ENCODE measurements at regions not wholly inside any gene's neighbourhood (a gene's known extent, or its start where the extent isn't known, plus 50 kb on each side); places are given as distances from the start of the nearest gene placed in this dataset.

DNA sequence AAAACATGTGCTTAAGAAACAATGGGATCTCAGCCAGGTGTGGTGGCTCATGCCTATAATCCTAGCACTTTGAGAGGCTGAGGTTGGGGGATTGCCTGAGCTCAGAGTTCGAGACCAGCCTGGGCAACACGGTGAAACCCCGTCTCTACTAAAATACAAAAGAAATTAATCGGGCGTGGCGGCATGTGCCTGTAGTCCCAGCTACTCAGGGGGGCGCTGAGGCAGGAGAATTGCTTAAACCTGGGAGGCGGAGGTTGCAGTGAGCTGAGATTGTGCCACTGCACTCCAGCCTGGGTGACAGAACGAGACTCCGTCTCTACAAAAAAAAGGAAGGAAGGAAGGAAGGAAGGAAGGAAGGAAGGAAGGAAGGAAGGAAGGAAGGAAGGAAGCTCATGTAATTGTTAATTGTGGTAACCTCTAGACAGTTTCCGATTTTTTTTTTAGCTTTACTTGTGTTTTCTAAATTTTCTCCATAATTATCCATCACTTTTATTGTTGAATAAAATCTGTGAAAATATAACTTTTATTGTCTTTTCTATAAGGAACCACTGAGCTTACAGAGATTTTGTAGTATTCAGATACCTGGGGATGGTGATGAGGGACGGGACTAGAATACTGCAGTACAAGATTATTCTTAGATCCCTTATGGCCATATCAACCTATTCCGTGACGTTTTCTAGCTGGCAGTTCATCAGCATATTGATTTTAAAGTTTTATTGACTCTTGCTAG, 506.9 kb downstream of the NR2F2 start:
- TF ChIP-seq, protein P1, sequence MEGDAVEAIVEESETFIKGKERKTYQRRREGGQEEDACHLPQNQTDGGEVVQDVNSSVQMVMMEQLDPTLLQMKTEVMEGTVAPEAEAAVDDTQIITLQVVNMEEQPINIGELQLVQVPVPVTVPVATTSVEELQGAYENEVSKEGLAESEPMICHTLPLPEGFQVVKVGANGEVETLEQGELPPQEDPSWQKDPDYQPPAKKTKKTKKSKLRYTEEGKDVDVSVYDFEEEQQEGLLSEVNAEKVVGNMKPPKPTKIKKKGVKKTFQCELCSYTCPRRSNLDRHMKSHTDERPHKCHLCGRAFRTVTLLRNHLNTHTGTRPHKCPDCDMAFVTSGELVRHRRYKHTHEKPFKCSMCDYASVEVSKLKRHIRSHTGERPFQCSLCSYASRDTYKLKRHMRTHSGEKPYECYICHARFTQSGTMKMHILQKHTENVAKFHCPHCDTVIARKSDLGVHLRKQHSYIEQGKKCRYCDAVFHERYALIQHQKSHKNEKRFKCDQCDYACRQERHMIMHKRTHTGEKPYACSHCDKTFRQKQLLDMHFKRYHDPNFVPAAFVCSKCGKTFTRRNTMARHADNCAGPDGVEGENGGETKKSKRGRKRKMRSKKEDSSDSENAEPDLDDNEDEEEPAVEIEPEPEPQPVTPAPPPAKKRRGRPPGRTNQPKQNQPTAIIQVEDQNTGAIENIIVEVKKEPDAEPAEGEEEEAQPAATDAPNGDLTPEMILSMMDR (IDR thresholded peaks at IDR 0.05; ENCODE audit: low read length), result no peak
- TF ChIP-seq EZH2phosphoT487 (IDR thresholded peaks at IDR 0.05; ENCODE audit: low read length), result no peak

All from MM.1S (cell line).